BJ (cell line): ENCODE measurements at regions not wholly inside any gene's neighbourhood (a gene's known extent, or its start where the extent isn't known, plus 50 kb on each side); places are given as distances from the start of the nearest gene placed in this dataset.
A peak's percentile ranks its signal among the peaks of the same experiment; 100 is the strongest.

Experiments
- CTCF ChIA-PET: fragments of 350-600 bp; formaldehyde crosslinking; extraction: SDS; loops from one replicate; lab custom pipeline; 2021; ENCODE audit warnings: antibody characterized with exemption, inconsistent platforms; lab: Yijun Ruan, JAX
- POLR2A ChIA-PET: fragments of 300-600 bp; sonication (Branson Sonifier 250); formaldehyde crosslinking; extraction: SDS; loops from one replicate; lab custom pipeline; 2021; ENCODE audit warnings: antibody characterized with exemption; lab: Charles Lee
- DNase-seq: peaks from one replicate; pipeline ENCODE4 v3.0.0-alpha.2; 2011; ENCODE audit warnings: low read depth
- H3K27me3 ChIP-seq: 2 replicates; pipeline ENCODE4 v1.6.0; 2011; ENCODE audit warnings: low read length; ENCODE audit not compliant: control insufficient read depth, insufficient read depth
- H3K36me3 ChIP-seq: 2 replicates; pipeline ENCODE4 v1.5.1; 2011; ENCODE audit warnings: low read length; ENCODE audit not compliant: control insufficient read depth, insufficient read depth
- H3K4me3 ChIP-seq: 2 replicates; pipeline ENCODE4 v1.5.1; 2011; ENCODE audit warnings: low read depth, mild to moderate bottlenecking, control low read depth, low read length
- CTCF ChIP-seq: IDR thresholded peaks from 2 replicates; pipeline ENCODE4 v1.5.1; 2011; ENCODE audit warnings: low read depth, mild to moderate bottlenecking, control low read depth, inconsistent platforms, low read length, moderate library complexity; ENCODE audit not compliant: insufficient read depth

GRCh38 chr14:100668352-100668751 lies 58.3 kb upstream of the DLK1 start:
- POLR2A ChIA-PET, result no interaction called here
- Histone ChIP-seq H3K36me3 (no peaks in the 10 kb centered on the region), H3K27me3 (peaks cover 46% of the 10 kb centered on the region), H3K4me3 (no peak overlapping the region)
- CTCF ChIA-PET, result interaction anchor here (0.6 to 1.3 kb wide), 2 partner anchors 16 to 275 kb away, joined by 3 read pairs; no protein-coding TSS in a partner anchor
- no peak for DNase-seq
- no peak for TF ChIP-seq CTCF

GRCh38 chr14:100669011-100669412 lies 57.7 kb upstream of the DLK1 start:
- H3K27me3 ChIP-seq, result peaks cover 43% of the 10 kb centered on the region
- CTCF ChIA-PET, result interaction anchor here (0.6 to 1.3 kb wide), 3 partner anchors 9 to 275 kb away, joined by 3 read pairs; no protein-coding TSS in a partner anchor
- DNase-seq, result no peak
- TF ChIP-seq CTCF, result no peak
- H3K4me3 ChIP-seq, result no peak overlapping the region
- H3K36me3 ChIP-seq, result no peaks in the 10 kb centered on the region
- POLR2A ChIA-PET, result no interaction called here

- Histone ChIP-seq H3K27me3 (peaks cover 41% of the 10 kb centered on the region), H3K4me3 (no peak overlapping the region), H3K36me3 (no peaks in the 10 kb centered on the region)
- TF ChIP-seq CTCF, result no peak
- CTCF ChIA-PET, result interaction anchor here (1.1 kb wide), 1 partner anchor 8 kb away, joined by 3 read pairs; no protein-coding TSS in a partner anchor
- no peak for DNase-seq
- POLR2A ChIA-PET, result interaction anchor here (0.5 kb wide), 1 partner anchor 266 kb away, joined by 5 read pairs; no protein-coding TSS in a partner anchor
These were observed 57.2 kb upstream of the DLK1 start for GRCh38 chr14:100669468-100669867.

- CTCF ChIA-PET, result interaction anchor here (0.6 to 1.1 kb wide), 2 partner anchors 8 to 9 kb away, joined by 3 read pairs; no protein-coding TSS in a partner anchor
- H3K4me3 ChIP-seq, result no peak overlapping the region
- no peaks in the 10 kb centered on the region for H3K36me3 ChIP-seq
- DNase-seq, result no peak
- 0 out of 2 replicates have a peak, but pooled peaks have one; percentile 12 for TF ChIP-seq CTCF
- POLR2A ChIA-PET, result interaction anchor here (0.5 kb wide), 1 partner anchor 267 kb away, joined by 5 read pairs; no protein-coding TSS in a partner anchor
- peaks cover 45% of the 10 kb centered on the region for H3K27me3 ChIP-seq
These were observed 56.5 kb upstream of the DLK1 start for GRCh38 chr14:100670017-100670752.

- CTCF ChIA-PET, result interaction anchor here (0.6 kb wide), 1 partner anchor 9 kb away, joined by 3 read pairs; no protein-coding TSS in a partner anchor
- H3K36me3 ChIP-seq, result no peaks in the 10 kb centered on the region
These were observed 56.0 kb upstream of the DLK1 start for GRCh38 chr14:100670753-100671049.

More at GRCh38 chr14:100670753-100671049, 56.0 kb upstream of the DLK1 start:
- no peak for DNase-seq
- peaks cover 44% of the 10 kb centered on the region for H3K27me3 ChIP-seq
- POLR2A ChIA-PET, result no interaction called here
- TF ChIP-seq CTCF, result no peak
- H3K4me3 ChIP-seq, result no peak overlapping the region
